CD4-positive, alpha-beta T cell (primary cell): ENCODE measurements at regions not wholly inside any gene's neighbourhood (a gene's known extent, or its start where the extent isn't known, plus 50 kb on each side); places are given as distances from the start of the nearest gene placed in this dataset.

Experiments
- ATAC-seq: fragments of 200-7000 bp; cut with Tn5 transposase; one replicate; pipeline ENCODE4 v1.10.0; 2022; ENCODE audit warnings: mild to moderate bottlenecking; ENCODE audit not compliant: poor library complexity
- CTCF ChIA-PET: fragments of 350-600 bp; sonication (Branson Sonifier 250); formaldehyde crosslinking; loops from one replicate; lab custom pipeline; 2021; ENCODE audit warnings: antibody characterized with exemption, inconsistent platforms; lab: Charles Lee
- POLR2A ChIA-PET: fragments of 350-600 bp; sonication (Branson Sonifier 250); formaldehyde crosslinking; loops from one replicate; lab custom pipeline; 2021; ENCODE audit warnings: antibody characterized with exemption, inconsistent platforms; lab: Charles Lee
- DNase-seq, 14 experiments: peaks; one replicate each; pipeline ENCODE4 v3.0.0-alpha.2; 2013 to 2020; ENCODE audit warnings: mixed read lengths in 2 of 14
- H3K27ac ChIP-seq, 2 donors: one replicate each; pipeline versions ENCODE4 v1.5.1 to v1.7.0; 2013; ENCODE audit warnings: low read length in 2 of 2, low read depth in 1 of 2, mild to moderate bottlenecking in 1 of 2
- H3K27me3 ChIP-seq, 2 experiments: 1 replicate in 1 of 2; 2 replicates in 1 of 2; pipeline versions ENCODE4 v1.6.1 to v1.7.0; 2013; ENCODE audit warnings: low read length in 2 of 2, control low read depth in 1 of 2, mild to moderate bottlenecking in 1 of 2, moderate library complexity in 1 of 2; ENCODE audit not compliant: insufficient read depth in 2 of 2, control insufficient read depth in 1 of 2
- H3K36me3 ChIP-seq: one replicate; pipeline ENCODE4 v1.6.1; 2013; ENCODE audit warnings: low read length, control low read depth; ENCODE audit not compliant: insufficient read depth
- H3K4me1 ChIP-seq: one replicate; pipeline ENCODE4 v1.6.1; 2013; ENCODE audit warnings: low read length, control low read depth; ENCODE audit not compliant: insufficient read depth
- H3K4me3 ChIP-seq: one replicate; pipeline ENCODE4 v1.5.1; 2013; ENCODE audit warnings: mild to moderate bottlenecking, low read length, moderate library complexity
- H3K9me3 ChIP-seq, 2 experiments: 1 replicate in 1 of 2; 2 replicates in 1 of 2; pipeline versions ENCODE4 v1.6.1 to v1.7.0; 2013; ENCODE audit warnings: low read length in 2 of 2, mild to moderate bottlenecking in 2 of 2, control low read depth in 1 of 2, moderate library complexity in 1 of 2; ENCODE audit not compliant: control insufficient read depth in 1 of 2, insufficient read depth in 1 of 2
- H3K27ac Mint-ChIP-seq: one replicate; pipeline ENCODE4 v1.8.0; 2020; ENCODE audit warnings: mixed read lengths
- H3K27me3 Mint-ChIP-seq: one replicate; pipeline ENCODE4 v1.8.0; 2021; ENCODE audit warnings: mixed read lengths
- H3K36me3 Mint-ChIP-seq: one replicate; pipeline ENCODE4 v1.8.0; 2021; ENCODE audit warnings: low read depth, mixed read lengths
- H3K4me1 Mint-ChIP-seq: one replicate; pipeline ENCODE4 v1.8.0; 2021; ENCODE audit warnings: low read depth, mixed read lengths
- H3K4me3 Mint-ChIP-seq: one replicate; pipeline ENCODE4 v1.8.0; 2020; ENCODE audit warnings: mild to moderate bottlenecking, mixed read lengths
- H3K9me3 Mint-ChIP-seq: one replicate; pipeline ENCODE4 v1.8.0; 2020; ENCODE audit warnings: mixed read lengths
- CTCF ChIP-seq: fragments of 200-600 bp; IDR thresholded peaks from one replicate; pipeline ENCODE4 v1.8.0; 2022; ENCODE audit warnings: antibody characterized with exemption, mild to moderate bottlenecking
- intact Hi-C, 2 experiments: fragments of 100-400 bp; cut with DNase I in 1 of 2; cut with micrococcal nuclease in 1 of 2; formaldehyde crosslinking; loops; one replicate each; pipeline versions ENCODE4 v1.15.1 to v1.9.0; 2023 to 2025; cut with DNase I, micrococcal nuclease

GRCh38 chr21:41672543-41672915, 94.3 kb downstream of the RIPK4 start:
- Histone ChIP-seq H3K27me3 (peaks cover 0 to 3% of the 10 kb centered on the region in 2 experiments), H3K9me3 (no peaks in the 10 kb centered on the region), H3K4me1 (peaks cover 9% of the 10 kb centered on the region), H3K27ac (no peak overlapping the region), H3K36me3 (no peaks in the 10 kb centered on the region), H3K4me3 (no peak overlapping the region)
- Mint-ChIP-seq H3K27me3 (peaks cover 6% of the 10 kb centered on the region), H3K36me3 (no peaks in the 10 kb centered on the region), H3K9me3 (no peaks in the 10 kb centered on the region), H3K4me3 (no peak overlapping the region), H3K4me1 (peaks cover 10% of the 10 kb centered on the region), H3K27ac (no peak overlapping the region)
- ChIA-PET POLR2A (no interaction called here), CTCF (no interaction called here)
- no peak for DNase-seq
- intact Hi-C loops: no loop called here
- no peak for TF ChIP-seq CTCF
- no peak for ATAC-seq

- H3K9me3 Mint-ChIP-seq: no peaks in the 10 kb centered on the region
- ChIA-PET CTCF (no interaction called here), POLR2A (no interaction called here)
- Histone ChIP-seq H3K27ac (no peak overlapping the region), H3K4me3 (no peak overlapping the region), H3K4me1 (peaks cover 9% of the 10 kb centered on the region), H3K9me3 (no peaks in the 10 kb centered on the region), H3K36me3 (no peaks in the 10 kb centered on the region), H3K27me3 (peaks cover 0 to 3% of the 10 kb centered on the region in 2 experiments)
- no peaks in the 10 kb centered on the region for H3K36me3 Mint-ChIP-seq
- TF ChIP-seq CTCF: no peak
- ATAC-seq (no peak), DNase-seq (no peak)
- intact Hi-C loops: no loop called here
- peaks cover 6% of the 10 kb centered on the region for H3K27me3 Mint-ChIP-seq
- no peak overlapping the region for H3K27ac Mint-ChIP-seq
- H3K4me1 Mint-ChIP-seq: peaks cover 10% of the 10 kb centered on the region
- no peak overlapping the region for H3K4me3 Mint-ChIP-seq
Measured at GRCh38 chr21:41671859-41672542, 94.9 kb downstream of the RIPK4 start.

GRCh38 chr21:41671212-41671762, 95.6 kb downstream of the RIPK4 start:
- Histone ChIP-seq H3K9me3 (no peaks in the 10 kb centered on the region), H3K4me3 (no peak overlapping the region), H3K27me3 (peaks cover 0 to 3% of the 10 kb centered on the region in 2 experiments), H3K27ac (no peak overlapping the region), H3K4me1 (peaks cover 9% of the 10 kb centered on the region), H3K36me3 (no peaks in the 10 kb centered on the region)
- ChIA-PET CTCF (no interaction called here), POLR2A (no interaction called here)
- intact Hi-C loops: no loop called here
- Mint-ChIP-seq H3K4me3 (no peak overlapping the region), H3K27ac (no peak overlapping the region), H3K36me3 (no peaks in the 10 kb centered on the region), H3K27me3 (peaks cover 4% of the 10 kb centered on the region), H3K4me1 (peaks cover 10% of the 10 kb centered on the region), H3K9me3 (no peaks in the 10 kb centered on the region)
- no peak for DNase-seq
- ATAC-seq: no peak
- TF ChIP-seq CTCF: no peak
